Activated CD4-positive, alpha-beta T cell treated with anti-CD3 and anti-CD28 coated beads for 36 hours (primary cell): ENCODE measurements at regions not wholly inside any gene's neighbourhood (a gene's known extent, or its start where the extent isn't known, plus 50 kb on each side); places are given as distances from the start of the nearest gene placed in this dataset. TPM values are rescaled to one million over a fixed set of nuclear protein-coding genes. Genes with fewer than 3 reads are reported as not detected.

Experiments
- ATAC-seq: fragments of 200-7000 bp; cut with Tn5 transposase; one replicate; pipeline ENCODE4 v1.10.0; 2021; ENCODE audit warnings: mild to moderate bottlenecking, moderate library complexity
- CTCF ChIA-PET: fragments of 350-600 bp; sonication (Branson Sonifier 250); formaldehyde crosslinking; loops from one replicate; lab custom pipeline; 2021; ENCODE audit warnings: antibody characterized with exemption; lab: Charles Lee
- POLR2A ChIA-PET: fragments of 350-600 bp; sonication (Branson Sonifier 250); formaldehyde crosslinking; loops from one replicate; lab custom pipeline; 2021; ENCODE audit warnings: antibody characterized with exemption, inconsistent platforms; lab: Charles Lee
- DNase-seq: peaks from one replicate; pipeline ENCODE4 v3.0.0-alpha.2; 2020
- H3K27ac Mint-ChIP-seq: one replicate; pipeline ENCODE4 v1.8.0; 2021; ENCODE audit warnings: mixed read lengths
- H3K27me3 Mint-ChIP-seq: one replicate; pipeline ENCODE4 v1.8.0; 2021; ENCODE audit warnings: mixed read lengths
- H3K36me3 Mint-ChIP-seq: one replicate; pipeline ENCODE4 v1.8.0; 2021; ENCODE audit warnings: low read depth, mixed read lengths
- H3K4me1 Mint-ChIP-seq: one replicate; pipeline ENCODE4 v1.8.0; 2021; ENCODE audit warnings: mixed read lengths
- H3K4me3 Mint-ChIP-seq: one replicate; pipeline ENCODE4 v1.8.0; 2021; ENCODE audit warnings: mild to moderate bottlenecking, moderate library complexity, mixed read lengths
- H3K9me3 Mint-ChIP-seq: one replicate; pipeline ENCODE4 v1.8.0; 2021; ENCODE audit warnings: low read depth, mixed read lengths
- intact Hi-C, 2 experiments: fragments of 100-400 bp; cut with DNase I in 1 of 2; cut with micrococcal nuclease in 1 of 2; formaldehyde crosslinking; loops; one replicate each; pipeline versions ENCODE4 v1.14.2 to v1.15.1; 2022 to 2024; cut with DNase I, micrococcal nuclease
- microRNA-seq: library from miRNA; unstranded; fragments of <30 nt; microRNA quantifications from one replicate; pipeline ENCODE4 v1.2.0, GENCODE V29; 2021; ENCODE audit warnings: borderline replicate concordance

- ATAC-seq: no peak
- intact Hi-C loops: no loop called here
- no peaks in the 10 kb centered on the region for H3K36me3 Mint-ChIP-seq
- no peak overlapping the region for H3K4me3 Mint-ChIP-seq
- peaks cover 12% of the 10 kb centered on the region for H3K9me3 Mint-ChIP-seq
- POLR2A ChIA-PET: no interaction called here
- CTCF ChIA-PET: interaction anchor here (1.3 kb wide), 1 partner anchor 11 kb away, joined by 5 read pairs; no protein-coding TSS in a partner anchor
- no peak overlapping the region for H3K27ac Mint-ChIP-seq
- H3K4me1 Mint-ChIP-seq: no peaks in the 10 kb centered on the region
- DNase-seq: no peak
- peaks cover 3% of the 10 kb centered on the region for H3K27me3 Mint-ChIP-seq
Observed at GRCh38 chr9:90544488-90544887, 98.1 kb downstream of the DIRAS2 start.

- Mint-ChIP-seq H3K4me1 (no peaks in the 10 kb centered on the region), H3K36me3 (no peaks in the 10 kb centered on the region), H3K4me3 (no peak overlapping the region), H3K27ac (no peak overlapping the region), H3K27me3 (peaks cover 6% of the 10 kb centered on the region), H3K9me3 (peaks cover 12% of the 10 kb centered on the region)
- POLR2A ChIA-PET: no interaction called here
- intact Hi-C loops: no loop called here
- ATAC-seq: no peak
- CTCF ChIA-PET: no interaction called here
- no peak for DNase-seq
Observed at GRCh38 chr9:90546200-90546599, 96.4 kb downstream of the DIRAS2 start.

- ChIA-PET CTCF (interaction anchor here (0.8 to 1.1 kb wide), 2 partner anchors 32 to 944 kb away, joined by 3 read pairs; no protein-coding TSS in a partner anchor), POLR2A (no interaction called here)
- no peaks in the 10 kb centered on the region for H3K36me3 Mint-ChIP-seq
- H3K27me3 Mint-ChIP-seq: peaks cover 5% of the 10 kb centered on the region
- ATAC-seq (no peak), DNase-seq (no peak)
- H3K4me1 Mint-ChIP-seq: no peaks in the 10 kb centered on the region
- intact Hi-C loops: no loop called here
- H3K27ac Mint-ChIP-seq: no peak overlapping the region
- peaks cover 12% of the 10 kb centered on the region for H3K9me3 Mint-ChIP-seq
- H3K4me3 Mint-ChIP-seq: no peak overlapping the region
Observed at GRCh38 chr9:90547896-90548295, 94.7 kb downstream of the DIRAS2 start.

- Mint-ChIP-seq H3K36me3 (no peaks in the 10 kb centered on the region), H3K4me1 (no peaks in the 10 kb centered on the region), H3K27ac (no peak overlapping the region), H3K27me3 (peaks cover 9% of the 10 kb centered on the region), H3K9me3 (peaks cover 12% of the 10 kb centered on the region), H3K4me3 (no peak overlapping the region)
- POLR2A ChIA-PET: no interaction called here
- DNase-seq: no peak
- intact Hi-C loops: no loop called here
- CTCF ChIA-PET: no interaction called here
- ATAC-seq: no peak
Observed at GRCh38 chr9:90552317-90552716, 90.3 kb downstream of the DIRAS2 start.

GRCh38 chr9:90555351-90556057 is 87.1 kb downstream of the DIRAS2 start:
- intact Hi-C loops: no loop called here
- H3K9me3 Mint-ChIP-seq: no peaks in the 10 kb centered on the region
- POLR2A ChIA-PET: no interaction called here
- DNase-seq: no peak
- H3K36me3 Mint-ChIP-seq: no peaks in the 10 kb centered on the region
- H3K4me3 Mint-ChIP-seq: no peak overlapping the region
- peaks cover 5% of the 10 kb centered on the region for H3K27me3 Mint-ChIP-seq
- CTCF ChIA-PET: no interaction called here
- no peaks in the 10 kb centered on the region for H3K4me1 Mint-ChIP-seq
- no peak overlapping the region for H3K27ac Mint-ChIP-seq
- ATAC-seq: no peak

GRCh38 chr9:90556897-90557675 is 85.5 kb downstream of the DIRAS2 start:
- POLR2A ChIA-PET: interaction anchor here (0.5 kb wide), 1 partner anchor 633 kb away, joined by 4 read pairs; no protein-coding TSS in a partner anchor
- no peak overlapping the region for H3K4me3 Mint-ChIP-seq
- no peaks in the 10 kb centered on the region for H3K4me1 Mint-ChIP-seq
- no peaks in the 10 kb centered on the region for H3K9me3 Mint-ChIP-seq
- intact Hi-C loops: no loop called here
- CTCF ChIA-PET: no interaction called here
- H3K36me3 Mint-ChIP-seq: no peaks in the 10 kb centered on the region
- ATAC-seq (no peak), DNase-seq (no peak)
- H3K27me3 Mint-ChIP-seq: peaks cover 5% of the 10 kb centered on the region
- H3K27ac Mint-ChIP-seq: no peak overlapping the region

- H3K4me3 Mint-ChIP-seq: no peak overlapping the region
- ChIA-PET POLR2A (no interaction called here), CTCF (no interaction called here)
- no peaks in the 10 kb centered on the region for H3K9me3 Mint-ChIP-seq
- intact Hi-C loops: no loop called here
- H3K27me3 Mint-ChIP-seq: peaks cover 5% of the 10 kb centered on the region
- H3K27ac Mint-ChIP-seq: no peak overlapping the region
- no peak for DNase-seq
- no peaks in the 10 kb centered on the region for H3K36me3 Mint-ChIP-seq
- ATAC-seq: no peak
- no peaks in the 10 kb centered on the region for H3K4me1 Mint-ChIP-seq
Observed at GRCh38 chr9:90559075-90560073, 83.2 kb downstream of the DIRAS2 start.

Small RNA genes in the stretch of these regions (microRNA-seq; reads per million reads assigned to microRNA genes)
- not detected for gene MIR4290
